Type B pancreatic cell (in vitro differentiated cells): ENCODE measurements at regions not wholly inside any gene's neighbourhood (a gene's known extent, or its start where the extent isn't known, plus 50 kb on each side); places are given as distances from the start of the nearest gene placed in this dataset.

ENCODE experiments used
- DNase-seq: peaks from one replicate; pipeline ENCODE4 v3.0.0; 2021; ENCODE audit warnings: mixed read lengths; ENCODE audit not compliant: unreplicated experiment; ENCODE audit errors: extremely low spot score
- H3K27ac Mint-ChIP-seq: 2 replicates; pipeline ENCODE4 v1.8.0; 2021; ENCODE audit warnings: mild to moderate bottlenecking, mixed read lengths
- H3K27me3 Mint-ChIP-seq: 2 replicates; pipeline ENCODE4 v1.8.0; 2021; ENCODE audit warnings: mixed read lengths
- H3K36me3 Mint-ChIP-seq: 2 replicates; pipeline ENCODE4 v1.8.0; 2021; ENCODE audit warnings: mixed read lengths
- H3K4me1 Mint-ChIP-seq: one replicate; pipeline ENCODE4 v1.8.0; 2021; ENCODE audit warnings: mixed read lengths; ENCODE audit not compliant: unreplicated experiment
- H3K4me3 Mint-ChIP-seq: 2 replicates; pipeline ENCODE4 v1.8.0; 2021; ENCODE audit warnings: mild to moderate bottlenecking, mixed read lengths
- H3K9me3 Mint-ChIP-seq: 2 replicates; pipeline ENCODE4 v1.8.0; 2021; ENCODE audit warnings: mixed read lengths
- CTCF ChIP-seq: fragments of 200-600 bp; sonication (generic); conservative IDR thresholded peaks from 2 replicates; pipeline ENCODE4 v1.5.0; 2021; ENCODE audit warnings: antibody characterized with exemption, mild to moderate bottlenecking

- H3K4me1 Mint-ChIP-seq, result peaks cover 32% of the 10 kb centered on the region
- no peak for TF ChIP-seq CTCF
- no peak overlapping the region for H3K4me3 Mint-ChIP-seq
- no peak overlapping the region for H3K27ac Mint-ChIP-seq
- no peak for DNase-seq
- no peaks in the 10 kb centered on the region for H3K27me3 Mint-ChIP-seq
- no peaks in the 10 kb centered on the region for H3K36me3 Mint-ChIP-seq
- H3K9me3 Mint-ChIP-seq, result no peaks in the 10 kb centered on the region
Observed at GRCh38 chr10:51000164-51000563, 74.1 kb upstream of the PRKG1 start.

- H3K36me3 Mint-ChIP-seq, result no peaks in the 10 kb centered on the region
- no peaks in the 10 kb centered on the region for H3K27me3 Mint-ChIP-seq
- no peak overlapping the region for H3K4me3 Mint-ChIP-seq
- H3K27ac Mint-ChIP-seq, result no peak overlapping the region
- DNase-seq, result no peak
- H3K4me1 Mint-ChIP-seq, result peaks cover 37% of the 10 kb centered on the region
- TF ChIP-seq CTCF, result no peak
- H3K9me3 Mint-ChIP-seq, result no peaks in the 10 kb centered on the region
Observed at GRCh38 chr10:51000976-51001375, 73.3 kb upstream of the PRKG1 start.

- Mint-ChIP-seq H3K4me1 (peaks cover 39% of the 10 kb centered on the region), H3K27me3 (no peaks in the 10 kb centered on the region), H3K4me3 (no peak overlapping the region), H3K9me3 (no peaks in the 10 kb centered on the region), H3K36me3 (no peaks in the 10 kb centered on the region), H3K27ac (no peak overlapping the region)
- no peak for DNase-seq
- TF ChIP-seq CTCF, result peak; percentile 85
Observed at GRCh38 chr10:51001587-51001986, 72.7 kb upstream of the PRKG1 start.

DNA sequence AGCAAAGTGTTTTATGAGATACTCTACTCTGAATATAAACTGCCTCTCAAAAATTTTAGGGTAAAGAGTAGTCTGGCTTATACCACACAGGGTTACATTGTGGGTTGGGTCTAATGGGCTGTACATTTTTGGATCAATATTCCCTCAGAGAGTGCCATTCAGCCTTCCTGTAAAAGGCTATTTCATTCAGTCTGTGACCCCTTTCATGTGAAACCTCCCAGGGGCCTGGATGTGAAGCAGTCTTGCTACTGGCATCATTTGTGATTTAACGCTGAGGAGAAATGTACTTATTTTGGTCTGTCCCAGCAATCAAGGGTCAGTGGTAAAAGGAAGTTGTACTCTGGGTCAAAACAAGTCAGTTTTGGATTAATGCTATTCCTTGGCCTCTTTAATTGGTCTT, 71.8 kb upstream of the PRKG1 start:
- Mint-ChIP-seq H3K36me3 (no peaks in the 10 kb centered on the region), H3K27ac (no peak overlapping the region), H3K4me1 (peaks cover 30% of the 10 kb centered on the region), H3K27me3 (no peaks in the 10 kb centered on the region), H3K4me3 (no peak overlapping the region), H3K9me3 (no peaks in the 10 kb centered on the region)
- TF ChIP-seq CTCF, result no peak
- DNase-seq, result no peak

- Mint-ChIP-seq H3K4me1 (peaks cover 29% of the 10 kb centered on the region), H3K27me3 (no peaks in the 10 kb centered on the region), H3K27ac (no peak overlapping the region), H3K9me3 (no peaks in the 10 kb centered on the region), H3K4me3 (no peak overlapping the region), H3K36me3 (no peaks in the 10 kb centered on the region)
- no peak for TF ChIP-seq CTCF
- DNase-seq, result no peak
Observed at GRCh38 chr10:51004776-51005175, 69.5 kb upstream of the PRKG1 start.

- no peak overlapping the region for H3K27ac Mint-ChIP-seq
- no peak overlapping the region for H3K4me3 Mint-ChIP-seq
- no peaks in the 10 kb centered on the region for H3K27me3 Mint-ChIP-seq
- H3K36me3 Mint-ChIP-seq, result no peaks in the 10 kb centered on the region
- peaks cover 28% of the 10 kb centered on the region for H3K4me1 Mint-ChIP-seq
- DNase-seq, result no peak
- no peak for TF ChIP-seq CTCF
- no peaks in the 10 kb centered on the region for H3K9me3 Mint-ChIP-seq
Observed at GRCh38 chr10:51005551-51005950, 68.7 kb upstream of the PRKG1 start.
